ENCODE measurements at regions not wholly inside any gene's neighbourhood (a gene's known extent, or its start where the extent isn't known, plus 50 kb on each side); places are given as distances from the start of the nearest gene placed in this dataset.

DNA sequence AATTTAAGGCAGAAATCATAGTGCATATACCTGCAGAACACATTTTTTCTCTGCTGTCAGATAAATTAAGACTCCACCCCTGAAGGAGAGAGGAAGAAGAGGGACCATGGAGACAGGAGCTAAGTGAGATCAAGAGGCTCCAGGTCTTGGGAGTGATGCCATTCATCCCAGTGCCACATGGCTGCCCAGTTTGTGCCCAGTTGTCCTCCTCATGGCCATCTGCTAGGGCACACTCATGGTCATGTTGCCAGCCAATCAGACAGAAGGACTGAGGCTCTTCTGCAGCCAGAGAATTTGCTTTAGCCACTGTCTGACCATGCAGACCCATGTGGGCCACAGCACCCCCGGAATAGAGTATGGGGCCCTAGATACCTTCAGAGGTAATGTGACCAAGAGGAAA is 270.5 kb upstream of the PROK2 start:
- 30% methylated on average over 1 of the region's 1 CpG for WGBS (ENCODE audit: low lambda C conversion rate)

DNA sequence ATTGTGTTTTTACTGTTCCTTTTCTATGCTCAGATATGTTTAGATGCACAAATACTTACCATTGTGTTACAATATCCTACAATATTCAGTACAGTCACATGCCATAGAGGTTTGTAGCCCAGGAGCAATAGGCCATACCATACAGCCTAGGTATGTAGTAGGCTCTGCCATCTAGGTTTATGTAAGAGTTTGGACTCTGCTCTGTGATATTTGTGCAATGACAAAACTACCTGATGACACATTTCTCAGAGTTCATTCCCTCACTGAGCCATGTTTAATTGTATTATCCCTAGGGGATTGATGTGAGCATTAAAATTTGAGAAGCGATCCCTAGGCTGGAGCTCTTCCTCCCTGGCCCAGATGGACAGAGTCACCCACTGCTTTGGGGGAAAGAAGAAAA is 270.0 kb upstream of the PROK2 start:
- no peak overlapping the region for H2AFZ ChIP-seq (ENCODE audit: low read depth)
- H3K4me1 ChIP-seq (ENCODE audit: control insufficient read depth in 1 of 2, insufficient read depth in 2 of 2, low read depth in 1 of 2, low read length in 1 of 2), result peaks cover 0 to 9% of the 10 kb centered on the region in 2 experiments; a peak in 1 of 4 replicates
- H3K9me2 ChIP-seq, result no peaks in the 10 kb centered on the region
- CTCF ChIA-PET, result no interaction called here
- TF ChIP-seq, protein P1, sequence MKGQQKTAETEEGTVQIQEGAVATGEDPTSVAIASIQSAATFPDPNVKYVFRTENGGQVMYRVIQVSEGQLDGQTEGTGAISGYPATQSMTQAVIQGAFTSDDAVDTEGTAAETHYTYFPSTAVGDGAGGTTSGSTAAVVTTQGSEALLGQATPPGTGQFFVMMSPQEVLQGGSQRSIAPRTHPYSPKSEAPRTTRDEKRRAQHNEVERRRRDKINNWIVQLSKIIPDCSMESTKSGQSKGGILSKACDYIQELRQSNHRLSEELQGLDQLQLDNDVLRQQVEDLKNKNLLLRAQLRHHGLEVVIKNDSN (IDR thresholded peaks at IDR 0.05; ENCODE audit: borderline replicate concordance, low read depth), result no peak
- TF ChIP-seq SMC3 (IDR thresholded peaks at IDR 0.05; ENCODE audit: low read depth, low read length) (no peak), EZH2phosphoT487 (IDR thresholded peaks at IDR 0.05; ENCODE audit: borderline replicate concordance, low read depth) (no peak), NFIC (IDR thresholded peaks at IDR 0.05; ENCODE audit: borderline replicate concordance) (no peak), RXRA (IDR thresholded peaks at IDR 0.05; ENCODE audit: borderline replicate concordance, low read depth) (no peak), GABPA (IDR thresholded peaks at IDR 0.05; ENCODE audit: low read depth) (no peak), TEAD4 (IDR thresholded peaks at IDR 0.05; ENCODE audit: borderline replicate concordance, insufficient read depth) (no peak), GATA2 (CRISPR knock-in tag; IDR thresholded peaks at IDR 0.05) (no peak), EP300 (IDR thresholded peaks at IDR 0.05; ENCODE audit: borderline replicate concordance in 1 of 2, low read depth in 1 of 2, low read length in 1 of 2) (no peak), TCF12 (IDR thresholded peaks at IDR 0.05) (no peak), MXI1 (IDR thresholded peaks at IDR 0.05; ENCODE audit: low read depth, low read length) (no peak)
- TF ChIP-seq, protein P2, sequence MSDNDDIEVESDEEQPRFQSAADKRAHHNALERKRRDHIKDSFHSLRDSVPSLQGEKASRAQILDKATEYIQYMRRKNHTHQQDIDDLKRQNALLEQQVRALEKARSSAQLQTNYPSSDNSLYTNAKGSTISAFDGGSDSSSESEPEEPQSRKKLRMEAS (IDR thresholded peaks at IDR 0.05; ENCODE audit: low read depth), result no peak
- TF ChIP-seq, protein P3, sequence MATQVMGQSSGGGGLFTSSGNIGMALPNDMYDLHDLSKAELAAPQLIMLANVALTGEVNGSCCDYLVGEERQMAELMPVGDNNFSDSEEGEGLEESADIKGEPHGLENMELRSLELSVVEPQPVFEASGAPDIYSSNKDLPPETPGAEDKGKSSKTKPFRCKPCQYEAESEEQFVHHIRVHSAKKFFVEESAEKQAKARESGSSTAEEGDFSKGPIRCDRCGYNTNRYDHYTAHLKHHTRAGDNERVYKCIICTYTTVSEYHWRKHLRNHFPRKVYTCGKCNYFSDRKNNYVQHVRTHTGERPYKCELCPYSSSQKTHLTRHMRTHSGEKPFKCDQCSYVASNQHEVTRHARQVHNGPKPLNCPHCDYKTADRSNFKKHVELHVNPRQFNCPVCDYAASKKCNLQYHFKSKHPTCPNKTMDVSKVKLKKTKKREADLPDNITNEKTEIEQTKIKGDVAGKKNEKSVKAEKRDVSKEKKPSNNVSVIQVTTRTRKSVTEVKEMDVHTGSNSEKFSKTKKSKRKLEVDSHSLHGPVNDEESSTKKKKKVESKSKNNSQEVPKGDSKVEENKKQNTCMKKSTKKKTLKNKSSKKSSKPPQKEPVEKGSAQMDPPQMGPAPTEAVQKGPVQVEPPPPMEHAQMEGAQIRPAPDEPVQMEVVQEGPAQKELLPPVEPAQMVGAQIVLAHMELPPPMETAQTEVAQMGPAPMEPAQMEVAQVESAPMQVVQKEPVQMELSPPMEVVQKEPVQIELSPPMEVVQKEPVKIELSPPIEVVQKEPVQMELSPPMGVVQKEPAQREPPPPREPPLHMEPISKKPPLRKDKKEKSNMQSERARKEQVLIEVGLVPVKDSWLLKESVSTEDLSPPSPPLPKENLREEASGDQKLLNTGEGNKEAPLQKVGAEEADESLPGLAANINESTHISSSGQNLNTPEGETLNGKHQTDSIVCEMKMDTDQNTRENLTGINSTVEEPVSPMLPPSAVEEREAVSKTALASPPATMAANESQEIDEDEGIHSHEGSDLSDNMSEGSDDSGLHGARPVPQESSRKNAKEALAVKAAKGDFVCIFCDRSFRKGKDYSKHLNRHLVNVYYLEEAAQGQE (IDR thresholded peaks at IDR 0.05; ENCODE audit: low read depth, low read length), result no peak
- 90% methylated on average over 1 of the region's 1 CpG for WGBS (ENCODE audit: low lambda C conversion rate)
- POLR2A ChIA-PET, result no interaction called here
- no peak overlapping the region for H3K4me2 ChIP-seq
- H3K27me3 ChIP-seq (ENCODE audit: insufficient read depth), result no peaks in the 10 kb centered on the region
- no peaks in the 10 kb centered on the region for H3K36me3 ChIP-seq (replicated peaks in 1 of 2; ENCODE audit: control insufficient read depth in 1 of 2, insufficient read depth in 2 of 2, low read length in 1 of 2)
- no peaks in the 10 kb centered on the region for H3K9me3 ChIP-seq
- no peaks in the 10 kb centered on the region for H3F3A ChIP-seq (replicated peaks; ENCODE audit: insufficient read depth)
- no peak overlapping the region for H3K27ac ChIP-seq (ENCODE audit: low read depth in 2 of 2, low read length in 1 of 2)
- no peak overlapping the region for H3K4me3 ChIP-seq (ENCODE audit: low read depth in 2 of 2, low read length in 1 of 2)
- H4K20me1 ChIP-seq (ENCODE audit: insufficient read depth), result no peaks in the 10 kb centered on the region
- H3K9ac ChIP-seq, result no peak overlapping the region
- DNase-seq, result no peak
- no peaks in the 10 kb centered on the region for H3K79me2 ChIP-seq (ENCODE audit: insufficient read depth)

More for the DNA sequence above, 270.5 kb upstream of the PROK2 start:
- DNase-seq, result no peak
- Histone ChIP-seq H3K36me3 (replicated peaks in 1 of 2; ENCODE audit: control insufficient read depth in 1 of 2, insufficient read depth in 2 of 2, low read length in 1 of 2) (no peaks in the 10 kb centered on the region), H3F3A (replicated peaks; ENCODE audit: insufficient read depth) (no peaks in the 10 kb centered on the region), H3K4me2 (no peak overlapping the region), H4K20me1 (ENCODE audit: insufficient read depth) (no peaks in the 10 kb centered on the region), H3K79me2 (ENCODE audit: insufficient read depth) (no peaks in the 10 kb centered on the region), H3K27me3 (ENCODE audit: insufficient read depth) (no peaks in the 10 kb centered on the region), H2AFZ (ENCODE audit: low read depth) (no peak overlapping the region), H3K27ac (ENCODE audit: low read depth in 2 of 2, low read length in 1 of 2) (no peak overlapping the region), H3K4me3 (ENCODE audit: low read depth in 2 of 2, low read length in 1 of 2) (no peak overlapping the region), H3K9ac (no peak overlapping the region), H3K9me2 (no peaks in the 10 kb centered on the region), H3K9me3 (no peaks in the 10 kb centered on the region), H3K4me1 (ENCODE audit: control insufficient read depth in 1 of 2, insufficient read depth in 2 of 2, low read depth in 1 of 2, low read length in 1 of 2) (peaks cover 0 to 9% of the 10 kb centered on the region in 2 experiments; a peak in 1 of 4 replicates)
- TF ChIP-seq MEF2A (IDR thresholded peaks at IDR 0.05; ENCODE audit: borderline replicate concordance, low read depth) (no peak), JUND (IDR thresholded peaks at IDR 0.05) (no peak), SMC3 (IDR thresholded peaks at IDR 0.05; ENCODE audit: low read depth, low read length) (no peak), NRF1 (IDR thresholded peaks at IDR 0.05; ENCODE audit: low read depth, low read length) (no peak), POLR2AphosphoS5 (IDR thresholded peaks at IDR 0.05; ENCODE audit: low read depth, low read length) (no peak), SIN3A (IDR thresholded peaks at IDR 0.05; ENCODE audit: borderline replicate concordance, low read depth, low read length) (no peak), NFIC (IDR thresholded peaks at IDR 0.05; ENCODE audit: borderline replicate concordance) (no peak), RFX5 (IDR thresholded peaks at IDR 0.05; ENCODE audit: low read length) (no peak), RCOR1 (IDR thresholded peaks at IDR 0.05; ENCODE audit: low read length) (no peak), RAD21 (IDR thresholded peaks at IDR 0.05; ENCODE audit: low read length) (no peak)
- POLR2A ChIA-PET, result no interaction called here
- CTCF ChIA-PET, result interaction anchor here (0.7 kb wide), 1 partner anchor 347 kb away, joined by 3 read pairs; no protein-coding TSS in a partner anchor
